K562 (cell line): ENCODE measurements at regions not wholly inside any gene's neighbourhood (a gene's known extent, or its start where the extent isn't known, plus 50 kb on each side); places are given as distances from the start of the nearest gene placed in this dataset.

Experiments
- ATAC-seq: fragments of 200-7000 bp; cut with Tn5 transposase; 3 replicates; pipeline ENCODE4 v1.9.1; 2020; ENCODE audit warnings: moderate library complexity
- BruUV-seq: library from RNA; stranded (reverse); fragments of 400-500 nt; replicated peaks from 2 replicates; lab custom pipeline; 2021; lab: Mats Ljungman, UMichigan
- CTCF ChIA-PET: fragments of 300-600 bp; formaldehyde crosslinking; extraction: SDS; loops from one replicate; lab custom pipeline; 2021; ENCODE audit warnings: low intra/inter-chr PET ratio; lab: Yijun Ruan, JAX
- POLR2A ChIA-PET: fragments of 300-600, 350-650 bp; sonication (Branson Sonifier 250); formaldehyde crosslinking; extraction: SDS; loops from one replicate; lab custom pipeline; 2021; ENCODE audit warnings: antibody characterized with exemption, inconsistent platforms; lab: Yijun Ruan, JAX
- DNase-seq, 4 experiments: peaks; one replicate each; pipeline versions ENCODE4 v3.0.0 to v3.0.0-alpha.2; 2011 to 2018; ENCODE audit warnings: low spot score in 3 of 4, mixed read lengths in 3 of 4; ENCODE audit errors: extremely low read depth in 1 of 4
- FAIRE-seq: peaks from 2 replicates; lab custom pipeline; 2011; peaks lifted over from hg19 to GRCh38; lab: Jason Lieb, UNC
- H2AFZ ChIP-seq: 2 replicates; pipeline ENCODE4 v1.6.0; 2011; ENCODE audit warnings: low read depth, low read length, control low read depth, inconsistent platforms
- H3K27ac ChIP-seq: fragments of 200-600 bp; 3 replicates; pipeline ENCODE4 v1.8.0; 2011; ENCODE audit warnings: low read depth, mild to moderate bottlenecking, control low read depth, inconsistent platforms, low read length, moderate library complexity, mixed read lengths; ENCODE audit errors: extremely low read depth
- H3K27me3 ChIP-seq, 2 experiments: fragments of 300-600 bp in 1 of 2; 2 replicates in 1 of 2; 3 replicates in 1 of 2; pipeline versions ENCODE4 v1.6.0 to v1.8.0; 2011; ENCODE audit warnings: inconsistent platforms in 2 of 2, low read length in 2 of 2, mild to moderate bottlenecking in 1 of 2, mixed read lengths in 1 of 2, moderate library complexity in 1 of 2; ENCODE audit not compliant: control insufficient read depth in 2 of 2, insufficient read depth in 2 of 2
- H3K36me3 ChIP-seq: fragments of 300-600 bp; 3 replicates; pipeline ENCODE4 v1.8.0; 2011; ENCODE audit warnings: mild to moderate bottlenecking, low read length, inconsistent platforms; ENCODE audit not compliant: control insufficient read depth, insufficient read depth
- H3K4me1 ChIP-seq, 2 experiments: fragments of 200-600 bp in 1 of 2; replicated peaks in 1 of 2; 2 replicates in 1 of 2; 3 replicates in 1 of 2; pipeline versions ENCODE4 v1.5.1 to v1.8.0; 2011; ENCODE audit warnings: inconsistent platforms in 2 of 2, low read length in 2 of 2, mild to moderate bottlenecking in 1 of 2, mixed read lengths in 1 of 2, moderate library complexity in 1 of 2; ENCODE audit not compliant: control insufficient read depth in 2 of 2, insufficient read depth in 2 of 2
- H3K4me2 ChIP-seq: 2 replicates; pipeline ENCODE4 v1.6.1; 2011; ENCODE audit warnings: low read length, control low read depth, inconsistent platforms, mixed read lengths; ENCODE audit not compliant: insufficient read depth
- H3K4me3 ChIP-seq: fragments of 200-600 bp; sonication (generic), shearing (Covaris generic); 2 replicates; pipeline ENCODE4 v1.5.1; 2016; ENCODE audit warnings: control low read depth, inconsistent platforms
- H3K79me2 ChIP-seq: fragments of 200-600 bp; 3 replicates; pipeline ENCODE4 v1.8.0; 2011; ENCODE audit warnings: low read length, inconsistent platforms; ENCODE audit not compliant: control insufficient read depth, insufficient read depth
- H3K9ac ChIP-seq, 2 experiments: 2 replicates each; pipeline versions ENCODE4 v1.6.0 to v1.6.1; 2011; ENCODE audit warnings: low read depth in 2 of 2, low read length in 2 of 2, control low read depth in 1 of 2, inconsistent platforms in 1 of 2, mild to moderate bottlenecking in 1 of 2, mixed read lengths in 1 of 2; ENCODE audit not compliant: insufficient read depth in 1 of 2
- H3K9me1 ChIP-seq: one replicate; pipeline ENCODE4 v1.6.0; 2011; ENCODE audit warnings: inconsistent platforms, mild to moderate bottlenecking, low read length, moderate library complexity; ENCODE audit not compliant: control insufficient read depth, insufficient read depth
- H3K9me3 ChIP-seq: replicated peaks from 2 replicates; pipeline ENCODE4 v1.5.1; 2011; ENCODE audit warnings: low read depth, low read length, inconsistent platforms; ENCODE audit not compliant: control insufficient read depth, insufficient read depth
- H4K20me1 ChIP-seq: replicated peaks from 2 replicates; pipeline ENCODE4 v1.6.1; 2011; ENCODE audit warnings: low read length, inconsistent platforms, mixed read lengths; ENCODE audit not compliant: control insufficient read depth, insufficient read depth
- CHD2 ChIP-seq: IDR thresholded peaks from 2 replicates; pipeline ENCODE4 v1.6.1; 2011; ENCODE audit warnings: low read depth, low read length
- HES1 ChIP-seq: fragments of 450-650 bp; IDR thresholded peaks from 2 replicates; pipeline ENCODE4 v1.6.1; 2016; ENCODE audit warnings: low read depth, mild to moderate bottlenecking, moderate library complexity
- NELFE ChIP-seq: IDR thresholded peaks from 2 replicates; pipeline ENCODE4 v1.6.1; 2011; ENCODE audit warnings: mild to moderate bottlenecking; ENCODE audit not compliant: insufficient read depth, insufficient read length
- NEUROD1 ChIP-seq: fragments of 150-350 bp; IDR thresholded peaks from 2 replicates; pipeline ENCODE4 v1.6.1; 2014; ENCODE audit warnings: borderline replicate concordance, low read length, low read depth; ENCODE audit not compliant: partially characterized antibody
- PRMT5 ChIP-seq: sonication (generic); formaldehyde crosslinking; IDR thresholded peaks from 2 replicates; pipeline ENCODE4 v1.5.0; 2020; ENCODE audit warnings: missing genetic modification reagents
- ZNF133 ChIP-seq: fragments of 250-450 bp; sonication (Bioruptor Pico); IDR thresholded peaks from 2 replicates; pipeline ENCODE4 v1.4.0; 2020; ENCODE audit warnings: mild to moderate bottlenecking
- ZNF3 ChIP-seq: fragments of 250-450 bp; sonication (Bioruptor Pico); IDR thresholded peaks from 2 replicates; pipeline ENCODE4 v1.5.0; 2021; ENCODE audit warnings: mild to moderate bottlenecking, moderate library complexity
- ZNF436 ChIP-seq: fragments of 250-450, 450-650 bp; sonication (Bioruptor Pico); formaldehyde crosslinking; IDR thresholded peaks from 2 replicates; pipeline ENCODE4 v1.7.0; 2020; ENCODE audit warnings: mild to moderate bottlenecking
- WGBS: fragments of 100-300 bp; shearing (Covaris generic); methylation state at CpG from one replicate; pipeline ENCODE4 v1.1.6; 2016; ENCODE audit warnings: low coverage, mixed read lengths; ENCODE audit not compliant: insufficient coverage; ENCODE audit errors: missing lambda C conversion rate; 5-methylcytosine and 5-hydroxymethylcytosine counted together
- in situ Hi-C: fragments of 300-500 bp; cut with MboI; formaldehyde crosslinking; loops from 4 replicates; pipeline ENCODE4 v1.15.0; 2018; ENCODE audit warnings: inconsistent platforms, mixed read lengths
- intact Hi-C: fragments of 100-400 bp; cut with micrococcal nuclease; formaldehyde crosslinking; loops from 2 replicates; pipeline ENCODE4 v1.14.2; 2022
- TF ChIP-seq, protein P1 (sequence below): sonication (generic); formaldehyde crosslinking; IDR thresholded peaks from 2 replicates; pipeline ENCODE4 v1.8.1; 2023; ENCODE audit warnings: mild to moderate bottlenecking, missing genetic modification reagents

DNA sequence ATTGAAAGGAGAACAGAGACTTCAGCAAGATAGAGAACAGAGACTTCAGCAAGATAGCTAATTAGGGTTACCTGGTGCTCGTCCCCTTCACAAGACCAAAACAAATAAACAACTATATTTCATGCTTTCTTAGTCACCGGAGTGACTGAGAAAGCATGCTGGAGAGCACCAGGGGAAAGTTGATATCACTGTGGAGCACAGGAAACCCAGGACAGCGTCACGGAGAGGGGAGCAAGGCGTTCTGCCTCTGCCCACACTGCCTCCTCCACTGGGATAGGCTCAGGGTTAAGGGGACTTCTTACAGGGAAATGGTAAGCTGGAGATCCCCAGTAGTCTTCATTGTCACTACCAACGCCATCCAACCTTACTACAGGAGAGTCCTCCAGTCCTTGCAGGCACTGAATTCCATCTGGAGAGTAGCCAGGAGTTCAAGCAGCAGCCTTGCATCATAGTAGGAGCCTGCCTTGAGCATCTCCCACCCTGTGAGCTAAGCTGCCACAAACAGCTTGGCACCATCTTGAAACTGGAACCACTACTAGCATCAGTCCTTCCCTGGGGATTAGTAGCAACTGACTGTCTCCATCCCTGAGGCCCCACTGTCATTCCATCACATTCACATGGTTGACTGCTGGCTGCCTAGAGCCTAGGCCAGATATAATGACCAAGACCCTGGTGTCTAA lies 239.4 kb downstream of the PLPP3 start:
- Histone ChIP-seq H3K9ac (no peak overlapping the region), H3K79me2 (no peaks in the 10 kb centered on the region), H3K36me3 (no peaks in the 10 kb centered on the region), H2AFZ (no peak overlapping the region), H3K4me1 (no peaks in the 10 kb centered on the region), H3K4me3 (no peak overlapping the region)
- POLR2A ChIA-PET: no interaction called here
- 0% methylated on average over 5 of the region's 6 CpGs for WGBS
- ATAC-seq: no peak
- TF ChIP-seq CHD2: no peak
- TF ChIP-seq HES1: no peak
- TF ChIP-seq NEUROD1: no peak
- no peak for TF ChIP-seq ZNF436
- TF ChIP-seq, protein P1, sequence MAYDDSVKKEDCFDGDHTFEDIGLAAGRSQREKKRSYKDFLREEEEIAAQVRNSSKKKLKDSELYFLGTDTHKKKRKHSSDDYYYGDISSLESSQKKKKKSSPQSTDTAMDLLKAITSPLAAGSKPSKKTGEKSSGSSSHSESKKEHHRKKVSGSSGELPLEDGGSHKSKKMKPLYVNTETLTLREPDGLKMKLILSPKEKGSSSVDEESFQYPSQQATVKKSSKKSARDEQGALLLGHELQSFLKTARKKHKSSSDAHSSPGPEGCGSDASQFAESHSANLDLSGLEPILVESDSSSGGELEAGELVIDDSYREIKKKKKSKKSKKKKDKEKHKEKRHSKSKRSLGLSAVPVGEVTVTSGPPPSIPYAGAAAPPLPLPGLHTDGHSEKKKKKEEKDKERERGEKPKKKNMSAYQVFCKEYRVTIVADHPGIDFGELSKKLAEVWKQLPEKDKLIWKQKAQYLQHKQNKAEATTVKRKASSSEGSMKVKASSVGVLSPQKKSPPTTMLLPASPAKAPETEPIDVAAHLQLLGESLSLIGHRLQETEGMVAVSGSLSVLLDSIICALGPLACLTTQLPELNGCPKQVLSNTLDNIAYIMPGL (CRISPR knock-in tag): no peak
- TF ChIP-seq PRMT5: no peak
- TF ChIP-seq ZNF133 (CRISPR knock-in tag): no peak
- TF ChIP-seq NELFE: no peak
- TF ChIP-seq ZNF3: no peak
- TF ChIP-seq, all 486 proteins: peak for 0
- Histone ChIP-seq H4K20me1 (no peaks in the 10 kb centered on the region), H3K9me1 (no peaks in the 10 kb centered on the region), H3K27me3 (no peaks in the 10 kb centered on the region), H3K4me2 (no peak overlapping the region), H3K9me3 (no peaks in the 10 kb centered on the region), H3K27ac (no peak overlapping the region)
- CTCF ChIA-PET: no interaction called here
- intact Hi-C loops: no loop called here
- FAIRE-seq (no peak), DNase-seq (no peak)
- in situ Hi-C loops: no loop called here
- no TSS peak for BruUV-seq
